ENCODE measurements at regions not wholly inside any gene's neighbourhood (a gene's known extent, or its start where the extent isn't known, plus 50 kb on each side); places are given as distances from the start of the nearest gene placed in this dataset.

DNA sequence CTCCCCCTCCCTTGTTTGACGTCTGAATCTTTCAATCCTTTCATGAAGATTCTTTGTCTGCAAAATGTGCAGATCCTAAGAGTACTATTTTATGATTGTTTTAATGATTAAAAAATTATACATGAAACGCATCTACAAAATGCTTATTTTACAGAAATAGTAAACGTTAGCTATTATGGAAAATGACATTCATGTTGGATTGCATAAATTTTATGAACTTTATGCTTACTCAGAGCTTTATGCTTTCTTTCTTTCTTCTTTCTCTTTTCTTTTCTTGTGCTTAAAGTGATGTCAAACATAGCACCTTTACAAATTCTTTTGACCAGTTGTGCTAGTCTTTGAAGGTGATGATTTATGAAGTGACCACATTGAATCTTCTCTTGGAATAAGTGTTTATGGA, 805.4 kb downstream of the ADCYAP1 start:
- Mint-ChIP-seq H3K27ac (no peak overlapping the region), H3K4me1 (no peaks in the 10 kb centered on the region), H3K27me3 (no peaks in the 10 kb centered on the region), H3K36me3 (no peaks in the 10 kb centered on the region), H3K4me3 (no peak overlapping the region), H3K9me3 (peaks cover 0 to 6% (median 0%) of the 10 kb centered on the region in 8 donors)
- no peaks in the 10 kb centered on the region for H3K9me3 ChIP-seq (ENCODE audit: control insufficient read depth in 1 of 2, low read length in 2 of 2)
- intact Hi-C loops (cut with micrococcal nuclease), result loop anchor here (5.0 kb wide), 1 partner anchor 132 kb away; no protein-coding TSS in a partner anchor
- ChIA-PET CTCF (ENCODE audit: partially characterized antibody) (no interaction called here), POLR2A (ENCODE audit: partially characterized antibody) (no interaction called here)
- no peaks in the 10 kb centered on the region for H3K36me3 ChIP-seq (ENCODE audit: insufficient read depth, low read length)
- H3K27me3 ChIP-seq (ENCODE audit: insufficient read depth, low read length), result no peaks in the 10 kb centered on the region
- no peak for DNase-seq
- no peaks in the 10 kb centered on the region for H3K4me1 ChIP-seq (ENCODE audit: insufficient read depth, low read length)
- no peak overlapping the region for H3K4me3 ChIP-seq (ENCODE audit: low read length in 2 of 2)
- H3K27ac ChIP-seq (ENCODE audit: low read depth, low read length), result no peak overlapping the region

DNA sequence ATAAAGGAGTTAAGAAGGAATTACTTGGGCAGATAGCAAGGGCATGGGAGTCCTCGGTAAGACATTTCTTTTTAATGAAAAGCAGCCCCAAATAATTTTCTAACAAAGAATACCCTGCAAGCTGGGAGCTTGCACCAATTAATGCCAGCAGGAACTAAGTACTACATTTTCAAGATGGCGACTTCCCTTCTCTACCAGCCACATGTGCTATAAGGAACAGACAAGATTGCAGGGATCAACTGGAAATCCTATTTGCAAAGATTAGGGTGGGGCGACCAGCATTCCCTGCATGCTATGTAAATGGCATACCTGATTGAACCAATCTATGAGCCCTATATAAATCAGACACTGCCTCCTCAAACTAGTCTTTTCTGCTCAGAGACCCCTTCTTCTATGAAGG, 827.5 kb downstream of the ADCYAP1 start:
- ChIA-PET CTCF (ENCODE audit: partially characterized antibody) (no interaction called here), POLR2A (ENCODE audit: partially characterized antibody) (no interaction called here)
- Mint-ChIP-seq H3K9me3 (peaks cover 0 to 9% (median 2%) of the 10 kb centered on the region in 8 donors), H3K36me3 (no peaks in the 10 kb centered on the region), H3K27ac (no peak overlapping the region), H3K4me3 (no peak overlapping the region), H3K27me3 (no peaks in the 10 kb centered on the region), H3K4me1 (no peaks in the 10 kb centered on the region)
- no peak for DNase-seq
- no peaks in the 10 kb centered on the region for H3K9me3 ChIP-seq (ENCODE audit: control insufficient read depth in 1 of 2, low read length in 2 of 2)
- H3K27me3 ChIP-seq (ENCODE audit: insufficient read depth, low read length), result no peaks in the 10 kb centered on the region
- intact Hi-C loops (cut with micrococcal nuclease), result no loop called here
- H3K36me3 ChIP-seq (ENCODE audit: insufficient read depth, low read length), result no peaks in the 10 kb centered on the region
- no peak overlapping the region for H3K27ac ChIP-seq (ENCODE audit: low read depth, low read length)
- no peak overlapping the region for H3K4me3 ChIP-seq (ENCODE audit: low read length in 2 of 2)
- H3K4me1 ChIP-seq (ENCODE audit: insufficient read depth, low read length), result no peaks in the 10 kb centered on the region

DNA sequence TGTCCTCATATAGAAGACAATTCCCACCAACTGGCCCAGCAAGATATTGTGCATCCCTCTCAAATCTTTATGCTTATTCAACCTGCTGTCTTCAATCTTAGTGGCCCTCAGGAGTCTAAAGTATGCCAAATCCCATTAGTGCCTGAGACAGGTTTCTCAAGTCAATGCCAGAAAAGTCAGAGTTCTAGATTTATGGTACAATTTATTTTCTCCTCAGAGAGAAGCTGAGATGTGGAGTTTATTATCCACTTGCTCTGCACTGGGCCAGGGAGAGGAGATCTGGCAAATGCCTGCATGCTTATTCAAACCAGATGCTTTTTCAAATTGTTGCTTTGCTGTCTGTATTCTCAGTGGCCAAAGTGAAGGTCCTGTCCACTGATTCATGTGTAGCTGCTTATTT, 825.2 kb downstream of the METTL4 start:
- no peak overlapping the region for H3K4me3 ChIP-seq (ENCODE audit: low read length in 2 of 2)
- DNase-seq, result no peak
- no peaks in the 10 kb centered on the region for H3K36me3 Mint-ChIP-seq
- H3K27me3 Mint-ChIP-seq, result no peaks in the 10 kb centered on the region
- no peak overlapping the region for H3K4me3 Mint-ChIP-seq
- H3K4me1 ChIP-seq (ENCODE audit: insufficient read depth, low read length), result no peaks in the 10 kb centered on the region
- no peaks in the 10 kb centered on the region for H3K4me1 Mint-ChIP-seq
- no peaks in the 10 kb centered on the region for H3K36me3 ChIP-seq (ENCODE audit: insufficient read depth, low read length)
- no peak overlapping the region for H3K27ac Mint-ChIP-seq
- ChIA-PET CTCF (ENCODE audit: partially characterized antibody) (no interaction called here), POLR2A (ENCODE audit: partially characterized antibody) (no interaction called here)
- H3K9me3 Mint-ChIP-seq, result peaks cover 0 to 6% (median 2%) of the 10 kb centered on the region in 8 donors
- H3K9me3 ChIP-seq (ENCODE audit: control insufficient read depth in 1 of 2, low read length in 2 of 2), result no peaks in the 10 kb centered on the region
- H3K27me3 ChIP-seq (ENCODE audit: insufficient read depth, low read length), result no peaks in the 10 kb centered on the region
- no peak overlapping the region for H3K27ac ChIP-seq (ENCODE audit: low read depth, low read length)
- intact Hi-C loops (cut with micrococcal nuclease), result no loop called here

GRCh38 chr18:1751249-1751648, 820.1 kb downstream of the METTL4 start:
- no peak overlapping the region for H3K27ac Mint-ChIP-seq
- no peak for DNase-seq
- no peak overlapping the region for H3K27ac ChIP-seq (ENCODE audit: low read depth, low read length)
- H3K9me3 Mint-ChIP-seq, result peaks cover 0 to 9% (median 3%) of the 10 kb centered on the region in 8 donors
- no peaks in the 10 kb centered on the region for H3K27me3 Mint-ChIP-seq
- no peaks in the 10 kb centered on the region for H3K9me3 ChIP-seq (ENCODE audit: control insufficient read depth in 1 of 2, low read length in 2 of 2)
- H3K36me3 Mint-ChIP-seq, result no peaks in the 10 kb centered on the region
- H3K36me3 ChIP-seq (ENCODE audit: insufficient read depth, low read length), result no peaks in the 10 kb centered on the region
- intact Hi-C loops (cut with micrococcal nuclease), result no loop called here
- no peaks in the 10 kb centered on the region for H3K27me3 ChIP-seq (ENCODE audit: insufficient read depth, low read length)
- no peak overlapping the region for H3K4me3 Mint-ChIP-seq
- no peaks in the 10 kb centered on the region for H3K4me1 Mint-ChIP-seq
- POLR2A ChIA-PET (ENCODE audit: partially characterized antibody), result no interaction called here
- no peaks in the 10 kb centered on the region for H3K4me1 ChIP-seq (ENCODE audit: insufficient read depth, low read length)
- CTCF ChIA-PET (ENCODE audit: partially characterized antibody), result no interaction called here
- H3K4me3 ChIP-seq (ENCODE audit: low read length in 2 of 2), result no peak overlapping the region

DNA sequence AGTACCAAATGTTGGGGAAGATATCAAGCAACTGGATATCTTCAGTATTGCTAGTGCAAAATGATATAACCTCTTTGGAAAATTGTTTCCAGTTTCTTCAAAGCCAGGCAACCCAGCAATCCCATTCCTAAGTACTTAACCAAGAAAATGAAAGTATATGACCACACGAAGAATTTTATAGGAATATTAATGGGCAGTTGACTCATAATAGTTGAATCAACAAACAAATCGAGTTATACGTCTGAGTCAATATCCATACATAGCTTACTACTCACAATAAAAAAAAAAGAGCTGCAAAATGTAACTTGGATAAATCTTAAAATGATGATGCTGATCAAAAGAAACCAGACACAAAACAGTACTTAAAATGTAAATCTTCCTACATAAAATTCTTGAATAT, 810.4 kb downstream of the METTL4 start:
- H3K36me3 Mint-ChIP-seq, result no peaks in the 10 kb centered on the region
- intact Hi-C loops (cut with micrococcal nuclease), result no loop called here
- Histone ChIP-seq H3K9me3 (ENCODE audit: control insufficient read depth in 1 of 2, low read length in 2 of 2) (no peaks in the 10 kb centered on the region), H3K36me3 (ENCODE audit: insufficient read depth, low read length) (no peaks in the 10 kb centered on the region), H3K4me3 (ENCODE audit: low read length in 2 of 2) (no peak overlapping the region), H3K27ac (ENCODE audit: low read depth, low read length) (no peak overlapping the region), H3K27me3 (ENCODE audit: insufficient read depth, low read length) (no peaks in the 10 kb centered on the region), H3K4me1 (ENCODE audit: insufficient read depth, low read length) (no peaks in the 10 kb centered on the region)
- no peaks in the 10 kb centered on the region for H3K4me1 Mint-ChIP-seq
- no peak overlapping the region for H3K4me3 Mint-ChIP-seq
- no peak for DNase-seq
- H3K9me3 Mint-ChIP-seq, result peaks cover 0 to 9% (median 1%) of the 10 kb centered on the region in 8 donors
- no peak overlapping the region for H3K27ac Mint-ChIP-seq
- ChIA-PET POLR2A (ENCODE audit: partially characterized antibody) (no interaction called here), CTCF (ENCODE audit: partially characterized antibody) (no interaction called here)
- no peaks in the 10 kb centered on the region for H3K27me3 Mint-ChIP-seq

DNA sequence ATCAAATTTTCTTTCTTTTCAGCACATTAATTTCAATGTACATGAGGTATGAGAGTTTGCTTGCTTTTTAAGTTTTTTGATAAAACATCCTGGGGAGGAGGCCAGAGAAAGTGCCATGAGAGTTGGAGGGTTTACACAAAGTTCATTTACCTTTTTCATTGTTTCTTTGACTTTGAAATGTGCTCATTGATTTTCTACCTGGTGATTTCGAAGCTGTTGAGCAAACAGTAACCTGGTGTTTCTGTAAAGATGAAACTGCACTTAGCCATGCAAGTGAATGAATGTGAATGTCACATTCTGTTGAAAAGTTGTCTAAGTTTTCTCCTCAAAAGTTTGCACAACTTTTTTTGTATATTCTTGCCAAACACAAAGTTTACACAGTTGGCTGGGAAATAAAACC, 797.0 kb downstream of the METTL4 start:
- intact Hi-C loops (cut with micrococcal nuclease), result no loop called here
- ChIA-PET CTCF (ENCODE audit: partially characterized antibody) (no interaction called here), POLR2A (ENCODE audit: partially characterized antibody) (no interaction called here)

GRCh38 chr18:1777843-1778242, 793.5 kb downstream of the METTL4 start:
- ChIA-PET CTCF (ENCODE audit: partially characterized antibody) (no interaction called here), POLR2A (ENCODE audit: partially characterized antibody) (no interaction called here)
- H3K4me1 ChIP-seq (ENCODE audit: insufficient read depth, low read length), result no peaks in the 10 kb centered on the region
- intact Hi-C loops (cut with micrococcal nuclease), result no loop called here
- Mint-ChIP-seq H3K9me3 (peaks cover 0 to 6% (median 1%) of the 10 kb centered on the region in 8 donors), H3K4me3 (no peak overlapping the region), H3K4me1 (no peaks in the 10 kb centered on the region), H3K27me3 (no peaks in the 10 kb centered on the region), H3K36me3 (no peaks in the 10 kb centered on the region), H3K27ac (no peak overlapping the region)
- H3K9me3 ChIP-seq (ENCODE audit: control insufficient read depth in 1 of 2, low read length in 2 of 2), result no peaks in the 10 kb centered on the region
- H3K27me3 ChIP-seq (ENCODE audit: insufficient read depth, low read length), result no peaks in the 10 kb centered on the region
- no peak for DNase-seq
- no peak overlapping the region for H3K4me3 ChIP-seq (ENCODE audit: low read length in 2 of 2)
- H3K36me3 ChIP-seq (ENCODE audit: insufficient read depth, low read length), result no peaks in the 10 kb centered on the region
- no peak overlapping the region for H3K27ac ChIP-seq (ENCODE audit: low read depth, low read length)

More for the DNA sequence above, 797.0 kb downstream of the METTL4 start:
- no peak overlapping the region for H3K4me3 ChIP-seq (ENCODE audit: low read length in 2 of 2)
- H3K9me3 Mint-ChIP-seq, result peaks cover 0 to 6% (median 1%) of the 10 kb centered on the region in 8 donors
- H3K27ac Mint-ChIP-seq, result no peak overlapping the region
- DNase-seq, result no peak
- H3K27me3 Mint-ChIP-seq, result no peaks in the 10 kb centered on the region
- H3K27me3 ChIP-seq (ENCODE audit: insufficient read depth, low read length), result no peaks in the 10 kb centered on the region
- no peaks in the 10 kb centered on the region for H3K36me3 ChIP-seq (ENCODE audit: insufficient read depth, low read length)
- no peak overlapping the region for H3K27ac ChIP-seq (ENCODE audit: low read depth, low read length)
- no peaks in the 10 kb centered on the region for H3K4me1 ChIP-seq (ENCODE audit: insufficient read depth, low read length)
- H3K36me3 Mint-ChIP-seq, result no peaks in the 10 kb centered on the region
- no peak overlapping the region for H3K4me3 Mint-ChIP-seq
- no peaks in the 10 kb centered on the region for H3K4me1 Mint-ChIP-seq
- no peaks in the 10 kb centered on the region for H3K9me3 ChIP-seq (ENCODE audit: control insufficient read depth in 1 of 2, low read length in 2 of 2)

DNA sequence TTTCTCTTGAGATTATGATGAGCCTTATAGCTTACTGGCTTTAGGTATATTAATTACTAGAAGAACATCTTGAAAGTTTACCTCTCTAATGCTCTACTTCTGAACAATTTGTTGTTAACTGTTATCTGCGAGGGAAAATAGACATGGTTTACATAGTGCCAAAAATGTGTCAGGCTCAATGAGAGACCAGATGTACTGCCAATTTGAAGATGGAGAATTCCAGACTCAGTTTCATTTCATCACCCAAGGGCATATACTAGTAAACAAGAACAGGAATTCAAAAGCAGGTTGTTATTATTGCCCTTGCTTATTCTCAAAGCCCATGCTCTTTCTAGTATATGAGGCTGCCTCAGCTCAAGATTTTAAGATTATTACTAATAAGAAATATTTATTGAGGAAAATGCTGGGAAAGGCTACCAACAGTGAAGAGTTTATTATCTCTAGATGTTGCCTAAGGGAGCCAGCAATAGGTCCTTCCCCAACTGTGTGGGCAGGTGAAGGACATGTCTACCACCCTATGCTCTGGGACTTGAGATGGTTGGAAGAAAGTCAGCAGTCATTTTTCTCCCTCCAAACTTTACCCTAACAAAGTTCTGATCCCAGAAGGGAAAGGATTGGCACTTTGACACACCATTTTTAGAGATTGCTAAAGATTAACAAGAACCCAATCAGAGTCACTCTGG, 792.7 kb downstream of the METTL4 start:
- Histone ChIP-seq H3K27me3 (ENCODE audit: insufficient read depth, low read length) (no peaks in the 10 kb centered on the region), H3K36me3 (ENCODE audit: insufficient read depth, low read length) (no peaks in the 10 kb centered on the region), H3K4me1 (ENCODE audit: insufficient read depth, low read length) (no peaks in the 10 kb centered on the region), H3K4me3 (ENCODE audit: low read length in 2 of 2) (no peak overlapping the region), H3K27ac (ENCODE audit: low read depth, low read length) (no peak overlapping the region), H3K9me3 (ENCODE audit: control insufficient read depth in 1 of 2, low read length in 2 of 2) (no peaks in the 10 kb centered on the region)
- CTCF ChIA-PET (ENCODE audit: partially characterized antibody), result no interaction called here
- intact Hi-C loops (cut with micrococcal nuclease), result no loop called here
- H3K9me3 Mint-ChIP-seq, result peaks cover 0 to 8% (median 1%) of the 10 kb centered on the region in 8 donors
- DNase-seq, result no peak
- no peaks in the 10 kb centered on the region for H3K27me3 Mint-ChIP-seq
- POLR2A ChIA-PET (ENCODE audit: partially characterized antibody), result no interaction called here
- no peak overlapping the region for H3K27ac Mint-ChIP-seq
- H3K4me3 Mint-ChIP-seq, result no peak overlapping the region
- H3K4me1 Mint-ChIP-seq, result no peaks in the 10 kb centered on the region
- no peaks in the 10 kb centered on the region for H3K36me3 Mint-ChIP-seq
